ENCODE measurements at regions not wholly inside any gene's neighbourhood (a gene's known extent, or its start where the extent isn't known, plus 50 kb on each side); places are given as distances from the start of the nearest gene placed in this dataset.
"Not testable (repeated sequence)": the region's sequence is repeated elsewhere in the genome, so short reads cannot be mapped to it uniquely, and the experiment has no call there.

DNA sequence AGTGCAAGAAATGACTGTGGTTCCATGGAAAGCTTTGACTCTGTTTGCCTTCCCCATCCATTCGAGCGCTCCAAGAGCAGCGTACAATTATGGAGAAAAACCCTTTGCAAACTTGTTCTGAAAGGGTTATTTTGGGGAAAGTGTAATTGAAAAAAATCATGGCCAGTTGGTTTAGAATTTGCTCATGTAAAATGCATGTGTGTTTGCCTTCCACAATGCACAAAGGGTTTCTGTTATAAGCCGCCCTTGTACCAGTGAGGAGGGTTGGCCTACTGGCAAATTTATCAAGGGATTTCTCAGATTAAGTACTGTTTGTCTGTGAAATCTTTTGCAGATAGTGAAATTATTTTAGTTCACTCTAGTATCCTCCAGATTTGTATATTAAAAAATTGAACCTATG lies 62.7 kb upstream of the PELI2 start:
- no peak overlapping the region for H3K27ac Mint-ChIP-seq
- H3K9me3 Mint-ChIP-seq = no peaks in the 10 kb centered on the region
- ATAC-seq = no peak
- H3K4me3 Mint-ChIP-seq = no peak overlapping the region
- H3K36me3 Mint-ChIP-seq = no peaks in the 10 kb centered on the region
- H3K4me1 Mint-ChIP-seq = no peaks in the 10 kb centered on the region
- peaks cover 2% of the 10 kb centered on the region for H3K27me3 Mint-ChIP-seq

GRCh38 chr14:56056031-56056430 lies 62.2 kb upstream of the PELI2 start:
- no peaks in the 10 kb centered on the region for H3K9me3 Mint-ChIP-seq
- H3K4me1 Mint-ChIP-seq = no peaks in the 10 kb centered on the region
- no peak overlapping the region for H3K4me3 Mint-ChIP-seq
- H3K36me3 Mint-ChIP-seq = no peaks in the 10 kb centered on the region
- no peak overlapping the region for H3K27ac Mint-ChIP-seq
- H3K27me3 Mint-ChIP-seq = peaks cover 7% of the 10 kb centered on the region
- no peak for ATAC-seq

GRCh38 chr14:56057071-56057741 lies 61.0 kb upstream of the PELI2 start:
- no peak overlapping the region for H3K27ac Mint-ChIP-seq
- H3K9me3 Mint-ChIP-seq = no peaks in the 10 kb centered on the region
- H3K4me3 Mint-ChIP-seq = no peak overlapping the region
- H3K36me3 Mint-ChIP-seq = no peaks in the 10 kb centered on the region
- peaks cover 10% of the 10 kb centered on the region for H3K27me3 Mint-ChIP-seq
- no peak for ATAC-seq
- no peaks in the 10 kb centered on the region for H3K4me1 Mint-ChIP-seq

DNA sequence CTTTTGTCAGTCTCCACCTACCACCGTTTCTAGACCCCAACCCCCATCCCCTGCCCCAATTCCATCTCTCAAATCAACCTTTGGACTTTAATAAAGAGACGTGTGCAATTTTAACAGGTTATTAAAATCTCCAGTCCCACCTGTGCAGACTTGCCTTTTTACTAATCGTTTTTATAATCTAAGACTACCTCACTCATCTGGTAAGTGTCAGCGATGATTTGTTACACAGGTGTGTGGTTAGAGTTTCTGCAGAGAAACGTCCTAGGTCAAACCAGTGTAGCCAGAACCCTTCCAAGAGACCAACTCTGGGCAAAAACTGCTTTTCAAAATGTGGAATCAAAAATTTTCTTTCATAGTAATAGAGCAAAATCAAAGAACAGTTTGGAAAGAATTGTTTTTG lies 60.4 kb upstream of the PELI2 start:
- Mint-ChIP-seq H3K27ac (no peak overlapping the region), H3K36me3 (no peaks in the 10 kb centered on the region), H3K4me3 (no peak overlapping the region), H3K27me3 (peaks cover 10% of the 10 kb centered on the region), H3K9me3 (no peaks in the 10 kb centered on the region), H3K4me1 (no peaks in the 10 kb centered on the region)
- no peak for ATAC-seq

GRCh38 chr14:56059054-56059453 lies 59.2 kb upstream of the PELI2 start:
- H3K36me3 Mint-ChIP-seq = no peaks in the 10 kb centered on the region
- no peaks in the 10 kb centered on the region for H3K4me1 Mint-ChIP-seq
- no peaks in the 10 kb centered on the region for H3K9me3 Mint-ChIP-seq
- no peak overlapping the region for H3K4me3 Mint-ChIP-seq
- H3K27ac Mint-ChIP-seq = no peak overlapping the region
- ATAC-seq = no peak
- H3K27me3 Mint-ChIP-seq = peaks cover 10% of the 10 kb centered on the region

- Mint-ChIP-seq H3K27me3 (peaks cover 10% of the 10 kb centered on the region), H3K27ac (no peak overlapping the region), H3K9me3 (no peaks in the 10 kb centered on the region), H3K4me3 (no peak overlapping the region), H3K36me3 (no peaks in the 10 kb centered on the region), H3K4me1 (no peaks in the 10 kb centered on the region)
- no peak for ATAC-seq
Observed at GRCh38 chr14:56061051-56061450, 57.2 kb upstream of the PELI2 start.

DNA sequence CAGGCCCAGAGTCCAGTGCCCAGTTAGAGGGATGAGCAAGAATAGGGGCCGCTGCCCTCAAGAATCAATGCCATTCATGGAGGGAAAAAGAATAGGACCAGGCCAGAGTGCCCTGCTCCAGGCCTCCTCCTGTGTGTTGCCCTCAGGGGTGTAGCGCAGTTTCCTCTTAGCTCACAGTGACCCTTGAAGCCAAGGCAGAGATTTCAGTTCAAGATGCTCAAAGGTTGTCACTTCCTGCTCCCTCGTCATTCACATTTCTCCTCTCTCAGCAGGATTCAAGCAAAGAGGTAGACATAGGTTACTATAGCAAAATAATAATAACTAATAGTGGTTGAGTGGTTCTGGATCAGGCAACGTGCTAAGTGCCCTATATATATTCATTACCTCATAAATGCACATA lies 55.1 kb upstream of the PELI2 start:
- no peak for ATAC-seq
- Mint-ChIP-seq H3K36me3 (no peaks in the 10 kb centered on the region), H3K9me3 (no peaks in the 10 kb centered on the region), H3K4me1 (no peaks in the 10 kb centered on the region), H3K4me3 (no peak overlapping the region), H3K27ac (no peak overlapping the region), H3K27me3 (peaks cover 10% of the 10 kb centered on the region)

GRCh38 chr14:56064513-56064912 lies 53.7 kb upstream of the PELI2 start:
- no peak for ATAC-seq
- Mint-ChIP-seq H3K36me3 (no peaks in the 10 kb centered on the region), H3K27me3 (peaks cover 10% of the 10 kb centered on the region), H3K4me3 (no peak overlapping the region), H3K27ac (no peak overlapping the region), H3K9me3 (no peaks in the 10 kb centered on the region), H3K4me1 (no peaks in the 10 kb centered on the region)

DNA sequence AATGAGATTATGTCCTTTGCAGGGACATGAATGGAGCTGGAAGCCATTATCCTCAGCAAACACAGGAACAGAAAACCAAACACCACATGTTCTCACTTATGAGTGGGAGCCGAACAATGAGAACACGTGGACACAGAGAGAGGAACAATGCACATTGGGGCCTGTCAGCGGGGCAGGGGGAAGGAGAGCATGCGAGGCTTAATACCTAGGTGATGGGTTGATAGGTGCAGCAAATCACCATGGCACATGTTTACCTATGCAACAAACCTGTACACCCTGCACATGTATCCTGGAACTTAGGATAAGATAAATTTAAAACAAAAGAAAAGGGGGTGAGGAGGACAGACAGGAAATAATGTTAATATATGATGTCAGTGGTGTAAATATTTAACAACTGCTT lies 53.0 kb upstream of the PELI2 start:
- H3K36me3 Mint-ChIP-seq, H3K4me3 Mint-ChIP-seq, H3K27ac Mint-ChIP-seq, H3K4me1 Mint-ChIP-seq, H3K9me3 Mint-ChIP-seq, ATAC-seq, H3K27me3 Mint-ChIP-seq: not testable (repeated sequence)

DNA sequence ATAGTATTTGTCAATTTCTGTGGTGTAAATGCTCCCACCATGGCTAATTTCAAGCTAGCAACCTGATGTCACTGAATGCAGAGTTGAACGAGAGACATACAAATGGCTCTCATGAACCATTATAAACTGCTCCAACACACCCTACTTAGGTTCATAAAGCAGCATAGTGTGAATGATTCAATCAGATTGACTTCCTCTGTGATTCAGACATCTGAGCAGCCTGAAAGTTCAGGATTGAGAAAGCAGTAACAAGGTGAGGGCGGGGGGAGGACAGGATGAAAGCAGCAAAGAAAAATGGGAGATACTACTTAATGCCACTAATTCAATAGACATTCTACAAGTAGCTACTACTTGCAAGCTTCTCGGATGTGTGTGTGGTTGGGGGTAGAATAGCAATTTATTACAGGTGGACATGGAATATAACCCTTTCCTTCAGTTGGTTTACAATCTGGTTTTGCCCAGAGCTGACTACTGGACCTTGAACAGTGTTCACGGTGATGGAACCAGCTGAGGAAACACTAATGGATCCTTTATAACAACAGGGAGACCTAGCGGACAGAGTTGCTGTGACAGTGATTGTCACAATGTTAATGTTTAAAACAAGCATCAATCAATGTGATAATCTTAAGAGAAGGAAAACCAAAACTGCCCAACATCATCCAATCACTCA lies 52.5 kb upstream of the PELI2 start:
- H3K4me3 Mint-ChIP-seq = no peak overlapping the region
- H3K27ac Mint-ChIP-seq = no peak overlapping the region
- ATAC-seq = no peak

More for the DNA sequence above, 52.5 kb upstream of the PELI2 start:
- Mint-ChIP-seq H3K36me3 (no peaks in the 10 kb centered on the region), H3K9me3 (no peaks in the 10 kb centered on the region), H3K27me3 (peaks cover 6% of the 10 kb centered on the region), H3K4me1 (no peaks in the 10 kb centered on the region)
